GM12875 (cell line): ENCODE measurements at regions not wholly inside any gene's neighbourhood (a gene's known extent, or its start where the extent isn't known, plus 50 kb on each side); places are given as distances from the start of the nearest gene placed in this dataset.
A peak's percentile ranks its signal among the peaks of the same experiment; 100 is the strongest.

Experiments
- H3K4me3 ChIP-seq: one replicate; pipeline ENCODE4 v1.5.1; 2011; ENCODE audit warnings: low read depth, low read length, control low read depth
- TF ChIP-seq, protein P1 (sequence below): IDR thresholded peaks from 2 replicates; pipeline ENCODE4 v1.5.1; 2011; ENCODE audit warnings: low read depth, mild to moderate bottlenecking, control low read depth, inconsistent platforms, low read length, moderate library complexity, borderline replicate concordance; ENCODE audit not compliant: insufficient read depth

- no peak overlapping the region for H3K4me3 ChIP-seq
- TF ChIP-seq, protein P1, sequence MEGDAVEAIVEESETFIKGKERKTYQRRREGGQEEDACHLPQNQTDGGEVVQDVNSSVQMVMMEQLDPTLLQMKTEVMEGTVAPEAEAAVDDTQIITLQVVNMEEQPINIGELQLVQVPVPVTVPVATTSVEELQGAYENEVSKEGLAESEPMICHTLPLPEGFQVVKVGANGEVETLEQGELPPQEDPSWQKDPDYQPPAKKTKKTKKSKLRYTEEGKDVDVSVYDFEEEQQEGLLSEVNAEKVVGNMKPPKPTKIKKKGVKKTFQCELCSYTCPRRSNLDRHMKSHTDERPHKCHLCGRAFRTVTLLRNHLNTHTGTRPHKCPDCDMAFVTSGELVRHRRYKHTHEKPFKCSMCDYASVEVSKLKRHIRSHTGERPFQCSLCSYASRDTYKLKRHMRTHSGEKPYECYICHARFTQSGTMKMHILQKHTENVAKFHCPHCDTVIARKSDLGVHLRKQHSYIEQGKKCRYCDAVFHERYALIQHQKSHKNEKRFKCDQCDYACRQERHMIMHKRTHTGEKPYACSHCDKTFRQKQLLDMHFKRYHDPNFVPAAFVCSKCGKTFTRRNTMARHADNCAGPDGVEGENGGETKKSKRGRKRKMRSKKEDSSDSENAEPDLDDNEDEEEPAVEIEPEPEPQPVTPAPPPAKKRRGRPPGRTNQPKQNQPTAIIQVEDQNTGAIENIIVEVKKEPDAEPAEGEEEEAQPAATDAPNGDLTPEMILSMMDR = no peak
Measured at GRCh38 chr12:77689510-77690086, 141.1 kb upstream of the NAV3 start.

- no peak overlapping the region for H3K4me3 ChIP-seq
- TF ChIP-seq, protein P1 = no peak
Measured at GRCh38 chr12:77687321-77687720, 143.4 kb upstream of the NAV3 start.

DNA sequence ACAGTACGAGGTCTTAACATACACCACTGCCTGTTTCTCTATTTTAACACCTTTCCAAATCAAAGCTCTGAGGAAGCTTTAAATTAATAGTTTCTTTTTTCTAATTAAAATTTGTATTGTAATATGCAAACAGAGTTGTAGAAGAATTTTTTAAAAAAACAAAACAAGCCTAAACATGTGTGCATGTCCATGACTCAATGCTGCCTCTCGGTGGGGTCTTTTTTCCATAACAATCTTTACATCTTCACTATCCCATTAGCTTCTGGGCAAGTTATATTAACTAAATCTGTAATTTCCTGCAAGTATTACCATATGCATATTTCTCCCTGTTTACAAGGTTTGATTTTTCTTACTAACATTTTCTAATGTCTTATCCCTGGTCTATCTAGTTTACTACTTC, 143.9 kb upstream of the NAV3 start:
- no peak overlapping the region for H3K4me3 ChIP-seq
- TF ChIP-seq, protein P1 = no peak

DNA sequence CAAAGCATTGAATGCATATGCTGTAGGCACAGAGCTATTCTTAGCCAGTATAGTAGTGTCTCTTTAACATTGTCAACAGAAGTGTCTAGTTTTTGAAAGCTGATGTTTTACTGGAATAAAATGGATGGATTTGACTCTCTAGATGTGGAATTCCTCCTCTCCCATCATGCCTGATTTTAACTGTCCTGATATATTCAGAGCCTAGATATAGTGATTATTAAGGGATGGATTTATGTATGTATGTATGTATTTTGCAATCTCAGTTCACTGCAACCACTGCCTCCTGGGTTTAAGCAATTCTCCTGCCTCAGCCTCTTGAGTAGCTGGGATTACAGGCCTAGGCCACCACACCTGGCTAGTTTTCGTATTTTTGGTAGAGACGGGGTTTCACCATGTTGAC, 144.8 kb upstream of the NAV3 start:
- TF ChIP-seq, protein P1 = no peak

GRCh38 chr12:77685112-77685511, 145.6 kb upstream of the NAV3 start:
- no peak overlapping the region for H3K4me3 ChIP-seq
- TF ChIP-seq, protein P1 = peak; percentile 47; the same call in 1 of the 2 replicates

More for the DNA sequence above, 144.8 kb upstream of the NAV3 start:
- H3K4me3 ChIP-seq = no peak overlapping the region

DNA sequence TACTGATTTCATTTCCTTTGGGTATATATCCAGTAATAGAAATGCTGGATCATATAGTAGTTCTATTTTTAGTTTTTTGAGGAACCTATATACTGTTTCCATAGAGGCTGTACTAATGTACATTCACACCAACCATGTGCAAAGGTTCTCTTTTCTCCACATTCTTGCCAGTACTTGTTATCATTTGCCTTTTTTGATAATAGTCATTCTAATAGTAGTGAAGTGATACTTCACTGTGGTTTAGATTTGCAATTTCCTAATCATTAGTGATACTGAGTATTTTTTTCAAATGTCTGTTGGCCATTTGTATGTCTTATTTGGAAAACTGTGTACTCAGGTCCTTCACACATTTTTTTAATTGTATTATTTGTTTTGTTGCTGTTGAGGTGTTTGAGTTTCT, 148.2 kb upstream of the NAV3 start:
- no peak overlapping the region for H3K4me3 ChIP-seq
- TF ChIP-seq, protein P1 = no peak

DNA sequence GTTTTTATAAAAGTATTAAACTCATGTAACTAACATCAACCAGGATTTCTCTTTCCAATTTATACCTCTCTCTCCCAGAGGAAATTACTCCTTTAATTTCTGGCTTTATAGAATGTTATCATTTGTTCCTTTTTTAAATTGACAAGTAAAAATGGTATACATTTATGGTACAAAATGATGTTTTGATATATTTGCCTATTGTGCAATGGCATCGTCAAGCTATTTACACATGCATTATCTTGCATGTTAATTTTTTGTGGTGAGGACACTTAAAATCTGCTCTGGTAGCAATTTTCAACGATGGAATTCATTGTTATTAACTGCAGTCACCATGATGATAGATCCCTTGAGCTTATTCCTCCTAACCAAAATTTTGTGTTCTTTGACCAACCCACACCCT, 149.0 kb upstream of the NAV3 start:
- TF ChIP-seq, protein P1 = no peak
- H3K4me3 ChIP-seq = no peak overlapping the region
